ENCODE measurements at regions not wholly inside any gene's neighbourhood (a gene's known extent, or its start where the extent isn't known, plus 50 kb on each side); places are given as distances from the start of the nearest gene placed in this dataset.

DNA sequence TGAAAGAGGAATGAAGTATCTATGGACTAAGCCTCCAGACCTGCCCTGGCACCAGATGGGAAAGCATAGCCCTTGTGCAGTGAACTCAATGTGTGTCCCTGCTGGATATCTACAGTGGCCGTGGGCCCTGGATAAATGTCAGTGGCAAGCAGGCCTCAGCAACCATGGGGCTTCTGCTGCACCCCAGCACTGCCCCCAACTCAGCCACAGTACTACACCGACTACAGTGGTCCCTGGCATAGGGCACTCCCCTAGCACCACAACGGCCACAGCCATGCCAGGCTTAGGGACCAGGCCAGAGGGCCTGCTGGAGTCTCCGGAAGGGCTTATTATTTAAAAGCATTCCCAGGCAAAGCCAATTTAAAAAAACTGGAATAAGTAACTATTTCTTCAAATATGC is 459.1 kb downstream of the SH2D1A start:
- no peak for DNase-seq (ENCODE audit: low spot score)
- Histone ChIP-seq H3K4me2 (no peak overlapping the region), H2AFZ (replicated peaks) (no peak overlapping the region), H3K4me1 (no peaks in the 10 kb centered on the region), H4K20me1 (ENCODE audit: low read depth) (no peaks in the 10 kb centered on the region), H3K9ac (no peak overlapping the region), H3K36me3 (no peaks in the 10 kb centered on the region), H3F3A (ENCODE audit: low read depth) (no peaks in the 10 kb centered on the region), H3K79me2 (ENCODE audit: low read depth) (no peaks in the 10 kb centered on the region), H3K4me3 (no peak overlapping the region), H3K27ac (no peak overlapping the region), H3K9me3 (ENCODE audit: low read depth) (peaks cover 10% of the 10 kb centered on the region), H3K27me3 (no peaks in the 10 kb centered on the region)
- Mint-ChIP-seq H3K27ac (no peak overlapping the region), H3K9me3 (peaks cover 5% of the 10 kb centered on the region), H3K27me3 (ENCODE audit: insufficient read depth, low read depth) (no peaks in the 10 kb centered on the region), H3K36me3 (no peaks in the 10 kb centered on the region), H3K4me1 (no peaks in the 10 kb centered on the region), H3K4me3 (no peak overlapping the region)
- TF ChIP-seq, protein P1, sequence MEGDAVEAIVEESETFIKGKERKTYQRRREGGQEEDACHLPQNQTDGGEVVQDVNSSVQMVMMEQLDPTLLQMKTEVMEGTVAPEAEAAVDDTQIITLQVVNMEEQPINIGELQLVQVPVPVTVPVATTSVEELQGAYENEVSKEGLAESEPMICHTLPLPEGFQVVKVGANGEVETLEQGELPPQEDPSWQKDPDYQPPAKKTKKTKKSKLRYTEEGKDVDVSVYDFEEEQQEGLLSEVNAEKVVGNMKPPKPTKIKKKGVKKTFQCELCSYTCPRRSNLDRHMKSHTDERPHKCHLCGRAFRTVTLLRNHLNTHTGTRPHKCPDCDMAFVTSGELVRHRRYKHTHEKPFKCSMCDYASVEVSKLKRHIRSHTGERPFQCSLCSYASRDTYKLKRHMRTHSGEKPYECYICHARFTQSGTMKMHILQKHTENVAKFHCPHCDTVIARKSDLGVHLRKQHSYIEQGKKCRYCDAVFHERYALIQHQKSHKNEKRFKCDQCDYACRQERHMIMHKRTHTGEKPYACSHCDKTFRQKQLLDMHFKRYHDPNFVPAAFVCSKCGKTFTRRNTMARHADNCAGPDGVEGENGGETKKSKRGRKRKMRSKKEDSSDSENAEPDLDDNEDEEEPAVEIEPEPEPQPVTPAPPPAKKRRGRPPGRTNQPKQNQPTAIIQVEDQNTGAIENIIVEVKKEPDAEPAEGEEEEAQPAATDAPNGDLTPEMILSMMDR (IDR thresholded peaks at IDR 0.05): no peak
- TF ChIP-seq EZH2 (IDR thresholded peaks at IDR 0.05) (no peak), EZH2phosphoT487 (IDR thresholded peaks at IDR 0.05) (no peak)

DNA sequence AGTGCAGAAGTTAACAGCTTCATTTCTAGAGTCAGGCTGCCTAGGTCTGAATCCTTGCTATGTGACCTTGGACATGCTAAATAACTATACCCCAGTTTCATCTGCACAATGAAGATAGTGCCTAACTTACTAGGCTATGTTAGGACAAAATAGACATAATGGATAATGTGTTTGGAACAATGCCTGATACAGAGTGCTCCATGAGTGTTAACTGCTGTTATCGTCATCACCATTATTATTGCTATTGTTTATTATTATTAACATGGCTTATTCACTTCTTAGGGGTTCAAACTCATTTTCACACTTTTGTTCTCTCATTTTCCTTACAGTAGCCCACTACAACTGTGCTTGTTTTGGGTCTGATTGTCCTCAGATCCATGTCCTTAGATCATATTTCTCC is 467.7 kb downstream of the SH2D1A start:
- no peaks in the 10 kb centered on the region for H3K27me3 Mint-ChIP-seq (ENCODE audit: insufficient read depth, low read depth)
- TF ChIP-seq, protein P1 (IDR thresholded peaks at IDR 0.05): no peak
- TF ChIP-seq EZH2phosphoT487 (IDR thresholded peaks at IDR 0.05): no peak
- no peak overlapping the region for H3K4me3 Mint-ChIP-seq
- Histone ChIP-seq H3K36me3 (no peaks in the 10 kb centered on the region), H2AFZ (replicated peaks) (no peak overlapping the region), H3K9ac (no peak overlapping the region), H3K4me1 (no peaks in the 10 kb centered on the region), H3K79me2 (ENCODE audit: low read depth) (no peaks in the 10 kb centered on the region), H3K27me3 (no peaks in the 10 kb centered on the region), H3K27ac (no peak overlapping the region), H4K20me1 (ENCODE audit: low read depth) (no peaks in the 10 kb centered on the region), H3F3A (ENCODE audit: low read depth) (no peaks in the 10 kb centered on the region), H3K4me3 (no peak overlapping the region), H3K9me3 (ENCODE audit: low read depth) (peaks cover 14% of the 10 kb centered on the region), H3K4me2 (no peak overlapping the region)
- H3K4me1 Mint-ChIP-seq: no peaks in the 10 kb centered on the region
- no peak for DNase-seq (ENCODE audit: low spot score)
- H3K36me3 Mint-ChIP-seq: no peaks in the 10 kb centered on the region
- H3K9me3 Mint-ChIP-seq: no peaks in the 10 kb centered on the region
- no peak overlapping the region for H3K27ac Mint-ChIP-seq

DNA sequence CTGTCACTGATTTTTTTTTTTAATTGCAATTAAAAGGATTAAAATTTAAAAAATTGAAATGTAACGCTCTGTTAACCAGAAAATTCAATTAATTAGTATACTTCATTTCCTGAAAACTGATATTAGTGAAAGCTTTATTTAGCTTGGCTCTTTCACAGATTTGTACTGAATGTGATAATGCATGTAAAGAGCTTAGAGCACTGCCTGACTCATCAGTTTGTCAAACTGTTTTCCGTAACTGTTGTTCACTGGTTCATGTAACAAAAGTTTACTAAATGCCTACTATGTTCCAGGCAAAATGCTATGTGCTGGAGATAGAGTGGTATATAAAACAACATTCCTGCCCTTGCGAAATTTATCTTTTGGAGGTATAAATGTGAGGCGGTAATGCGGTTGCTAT is 471.7 kb downstream of the SH2D1A start:
- Histone ChIP-seq H2AFZ (replicated peaks) (no peak overlapping the region), H3K27ac (no peak overlapping the region), H3K9ac (no peak overlapping the region), H3K4me2 (no peak overlapping the region), H4K20me1 (ENCODE audit: low read depth) (no peaks in the 10 kb centered on the region), H3F3A (ENCODE audit: low read depth) (no peaks in the 10 kb centered on the region), H3K36me3 (no peaks in the 10 kb centered on the region), H3K79me2 (ENCODE audit: low read depth) (no peaks in the 10 kb centered on the region), H3K9me3 (ENCODE audit: low read depth) (peaks cover 3% of the 10 kb centered on the region), H3K4me3 (no peak overlapping the region), H3K27me3 (no peaks in the 10 kb centered on the region), H3K4me1 (no peaks in the 10 kb centered on the region)
- H3K27me3 Mint-ChIP-seq (ENCODE audit: insufficient read depth, low read depth): no peaks in the 10 kb centered on the region
- no peaks in the 10 kb centered on the region for H3K4me1 Mint-ChIP-seq
- DNase-seq (ENCODE audit: low spot score): no peak
- H3K4me3 Mint-ChIP-seq: no peak overlapping the region
- TF ChIP-seq EZH2phosphoT487 (IDR thresholded peaks at IDR 0.05): no peak
- TF ChIP-seq, protein P1 (IDR thresholded peaks at IDR 0.05): no peak
- TF ChIP-seq EZH2 (IDR thresholded peaks at IDR 0.05): no peak
- H3K36me3 Mint-ChIP-seq: no peaks in the 10 kb centered on the region
- no peak overlapping the region for H3K27ac Mint-ChIP-seq
- H3K9me3 Mint-ChIP-seq: no peaks in the 10 kb centered on the region

DNA sequence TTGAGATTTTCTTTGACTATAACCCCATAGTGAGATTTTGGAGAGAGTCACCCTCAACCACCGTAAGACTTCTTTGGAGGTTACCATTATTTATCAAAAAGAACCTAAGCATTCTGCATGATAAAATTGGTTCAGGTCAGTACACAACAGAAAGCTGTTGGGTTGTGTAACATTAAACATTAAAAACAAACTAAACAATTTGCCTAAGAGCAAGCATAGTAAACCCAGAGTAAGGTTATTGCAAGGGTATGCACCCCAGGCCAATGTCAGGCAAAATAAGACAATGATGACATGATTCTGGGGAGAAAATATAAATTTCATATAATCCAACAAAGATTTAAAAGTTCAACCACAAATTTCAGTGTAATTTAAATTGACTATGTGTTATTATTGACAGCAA is 472.4 kb downstream of the SH2D1A start:
- Mint-ChIP-seq H3K4me1 (no peaks in the 10 kb centered on the region), H3K9me3 (no peaks in the 10 kb centered on the region), H3K27ac (no peak overlapping the region), H3K4me3 (no peak overlapping the region), H3K36me3 (no peaks in the 10 kb centered on the region), H3K27me3 (ENCODE audit: insufficient read depth, low read depth) (no peaks in the 10 kb centered on the region)
- Histone ChIP-seq H3K27ac (no peak overlapping the region), H3K4me2 (no peak overlapping the region), H3K79me2 (ENCODE audit: low read depth) (no peaks in the 10 kb centered on the region), H3K4me1 (no peaks in the 10 kb centered on the region), H3K9ac (no peak overlapping the region), H3K4me3 (no peak overlapping the region), H3K36me3 (no peaks in the 10 kb centered on the region), H3K9me3 (ENCODE audit: low read depth) (no peaks in the 10 kb centered on the region), H4K20me1 (ENCODE audit: low read depth) (no peaks in the 10 kb centered on the region), H3F3A (ENCODE audit: low read depth) (no peaks in the 10 kb centered on the region), H2AFZ (replicated peaks) (no peak overlapping the region), H3K27me3 (no peaks in the 10 kb centered on the region)
- no peak for TF ChIP-seq EZH2phosphoT487 (IDR thresholded peaks at IDR 0.05)
- no peak for TF ChIP-seq EZH2 (IDR thresholded peaks at IDR 0.05)
- TF ChIP-seq, protein P1 (IDR thresholded peaks at IDR 0.05): no peak
- no peak for DNase-seq (ENCODE audit: low spot score)
